ENCODE measurements at regions not wholly inside any gene's neighbourhood (a gene's known extent, or its start where the extent isn't known, plus 50 kb on each side); places are given as distances from the start of the nearest gene placed in this dataset.

GRCh38 chr1:86228546-86228945 is 72.0 kb upstream of the COL24A1 start:
- DNase-seq: no peak

DNA sequence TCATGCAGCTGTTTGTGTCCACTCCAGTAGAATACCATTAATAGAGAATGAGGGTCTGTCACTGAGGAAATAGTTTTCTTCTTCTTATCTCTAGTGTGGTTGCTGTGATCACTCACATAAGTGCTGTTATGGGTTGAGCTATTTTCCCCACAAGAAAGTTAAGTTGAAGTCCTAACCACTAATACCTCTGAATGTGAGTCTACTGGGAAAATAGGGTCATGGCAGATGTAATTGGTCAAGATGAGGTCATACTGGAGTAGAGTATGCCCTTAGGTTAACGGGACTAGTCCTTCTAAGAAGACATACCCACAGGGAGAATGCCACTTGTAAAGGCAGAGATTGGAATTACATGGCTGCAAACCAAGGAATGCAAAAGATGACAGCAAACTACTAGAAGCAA is 70.5 kb upstream of the COL24A1 start:
- no peak for DNase-seq

GRCh38 chr1:86226204-86226603 is 69.6 kb upstream of the COL24A1 start:
- DNase-seq: no peak

GRCh38 chr1:86224651-86225310 is 68.2 kb upstream of the COL24A1 start:
- DNase-seq: no peak

DNA sequence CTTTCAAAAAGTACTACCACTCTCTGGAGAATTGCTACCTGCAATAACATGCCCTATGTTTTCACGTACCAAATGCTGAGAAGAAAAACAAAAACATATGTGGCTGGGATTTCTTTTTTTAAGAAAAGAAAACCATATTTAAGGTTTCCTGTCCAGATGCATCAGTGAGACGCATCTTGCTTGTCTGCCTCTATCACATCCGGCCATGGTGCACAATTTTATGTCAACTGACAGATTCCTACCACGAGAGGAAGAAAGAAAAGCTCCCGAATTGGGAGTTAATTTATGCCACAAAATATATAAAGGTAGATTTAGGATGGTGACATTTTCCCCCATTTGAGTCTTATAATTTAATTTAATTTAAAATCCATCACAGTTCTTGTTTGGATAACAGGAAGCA is 62.3 kb upstream of the COL24A1 start:
- DNase-seq: peak; percentile 42

GRCh38 chr1:86214605-86215004 is 58.0 kb upstream of the COL24A1 start:
- no peak for DNase-seq

DNA sequence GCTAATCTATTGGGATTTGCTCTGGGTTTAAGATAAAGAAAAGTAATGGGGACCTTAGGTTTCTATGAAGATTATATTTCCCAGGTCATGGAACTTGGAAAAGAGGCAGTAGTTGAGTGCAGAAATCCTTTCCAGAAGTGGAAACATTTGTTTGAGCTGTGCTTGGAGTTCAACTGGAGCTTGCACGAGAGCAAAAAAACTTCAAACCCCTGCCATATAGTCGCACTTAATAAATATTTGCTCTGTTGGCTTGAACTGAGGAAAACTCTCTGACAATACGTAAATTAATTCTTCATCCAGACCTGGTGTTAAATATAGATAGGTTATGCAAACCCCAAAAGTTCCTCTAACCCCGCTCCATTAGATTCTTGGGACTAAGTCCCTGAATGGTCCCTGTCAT is 52.8 kb upstream of the COL24A1 start:
- no peak for DNase-seq

DNA sequence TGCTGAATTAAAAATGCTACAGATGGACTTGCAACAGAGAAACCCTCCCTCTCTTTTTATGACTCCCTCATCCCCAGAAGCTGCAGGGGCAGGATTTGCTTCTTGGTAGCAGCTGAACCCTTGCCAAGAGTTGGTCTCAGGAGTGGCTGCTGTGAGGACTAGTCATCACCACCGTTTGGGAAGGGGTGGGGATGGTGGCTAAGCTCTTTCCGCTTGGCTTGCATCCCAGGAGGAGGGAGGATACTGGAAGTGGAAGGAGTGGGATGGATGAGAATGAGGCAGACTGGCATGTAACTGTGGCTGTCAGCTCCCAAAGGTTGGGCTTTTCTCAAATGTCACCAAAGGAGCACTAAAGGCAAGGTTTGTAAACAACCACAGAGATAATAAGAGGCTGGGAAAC is 50.8 kb upstream of the COL24A1 start:
- DNase-seq: no peak
